ENCODE measurements at regions not wholly inside any gene's neighbourhood (a gene's known extent, or its start where the extent isn't known, plus 50 kb on each side); places are given as distances from the start of the nearest gene placed in this dataset.
"Not testable (repeated sequence)": the region's sequence is repeated elsewhere in the genome, so short reads cannot be mapped to it uniquely, and the experiment has no call there.

- WGBS, 2 experiments (ENCODE audit: low coverage in 1 of 2, low lambda C conversion rate in 2 of 2, missing lambda C conversion rate in 2 of 2), result 66 to 73% methylated on average over 3 of the region's 3 CpGs
- no peak overlapping the region for H3K27ac ChIP-seq
- H4K20me1 ChIP-seq (ENCODE audit: insufficient read depth), result no peaks in the 10 kb centered on the region
- H3K4me3 ChIP-seq, result no peak overlapping the region
- H3F3A ChIP-seq (ENCODE audit: insufficient read depth), result no peaks in the 10 kb centered on the region
- H3K9ac ChIP-seq, result no peak overlapping the region
- no peaks in the 10 kb centered on the region for H3K27me3 ChIP-seq (replicated peaks; ENCODE audit: insufficient read depth)
- H3K36me3 ChIP-seq (ENCODE audit: low read depth), result no peaks in the 10 kb centered on the region
- no peaks in the 10 kb centered on the region for H3K9me2 ChIP-seq (ENCODE audit: insufficient read depth)
- in situ Hi-C loops (cut with MboI), result no loop called here
- DNase-seq, result peak; percentile 17
- peaks cover 7% of the 10 kb centered on the region; the same call in 1 of the 2 replicates for H3K4me1 ChIP-seq (ENCODE audit: insufficient read depth)
- no peaks in the 10 kb centered on the region for H3K79me2 ChIP-seq (ENCODE audit: insufficient read depth)
- H3K4me2 ChIP-seq (ENCODE audit: unreplicated experiment), result no peak overlapping the region
- H3K9me3 ChIP-seq (ENCODE audit: low read depth), result no peaks in the 10 kb centered on the region
- TF ChIP-seq EZH2 (IDR thresholded peaks at IDR 0.05; ENCODE audit: insufficient read depth, poor library complexity, severe bottlenecking) (no peak), EZH2phosphoT487 (IDR thresholded peaks at IDR 0.05; ENCODE audit: insufficient read depth, low read depth) (no peak)
- no peak overlapping the region for H2AFZ ChIP-seq
Observed at GRCh38 chr2:149692961-149693396, 105.4 kb upstream of the MMADHC start.

DNA sequence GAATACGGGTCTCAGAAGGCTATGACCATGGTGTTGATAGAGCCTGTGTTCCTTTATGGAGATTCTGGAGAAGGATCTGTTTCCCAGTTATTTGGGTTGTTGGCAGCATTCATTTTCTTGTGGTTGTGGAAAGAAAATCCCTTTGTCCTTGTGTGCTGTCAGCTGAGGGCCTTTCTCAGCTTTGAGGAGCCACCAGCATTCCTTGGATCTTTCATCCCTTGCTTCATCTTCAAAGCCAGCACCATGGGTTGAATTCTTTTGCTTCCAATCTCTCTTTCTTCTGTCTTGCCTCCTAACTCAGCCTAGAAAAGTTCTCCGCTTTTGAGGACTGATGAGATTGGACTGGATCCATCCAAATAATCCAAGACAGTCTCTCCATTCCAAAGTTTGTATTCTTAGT, 103.2 kb upstream of the MMADHC start:
- H3K9me3 ChIP-seq (ENCODE audit: low read depth), result no peaks in the 10 kb centered on the region
- no peaks in the 10 kb centered on the region for H3K9me2 ChIP-seq (ENCODE audit: insufficient read depth)
- in situ Hi-C loops (cut with MboI), result no loop called here
- no peak overlapping the region for H3K27ac ChIP-seq
- DNase-seq, result no peak
- H3K4me3 ChIP-seq, result no peak overlapping the region
- TF ChIP-seq EZH2phosphoT487 (IDR thresholded peaks at IDR 0.05; ENCODE audit: insufficient read depth, low read depth) (no peak), EZH2 (IDR thresholded peaks at IDR 0.05; ENCODE audit: insufficient read depth, poor library complexity, severe bottlenecking) (no peak)
- H2AFZ ChIP-seq, result peak overlapping the region; percentile 43
- H4K20me1 ChIP-seq (ENCODE audit: insufficient read depth), result no peaks in the 10 kb centered on the region
- H3K36me3 ChIP-seq (ENCODE audit: low read depth), result no peaks in the 10 kb centered on the region
- H3K4me1 ChIP-seq (ENCODE audit: insufficient read depth), result peaks cover 7% of the 10 kb centered on the region; the same call in 1 of the 2 replicates
- H3F3A ChIP-seq (ENCODE audit: insufficient read depth), result no peaks in the 10 kb centered on the region
- no peak overlapping the region for H3K4me2 ChIP-seq (ENCODE audit: unreplicated experiment)
- 36 to 43% methylated on average over 2 of the region's 2 CpGs for WGBS, 2 experiments (ENCODE audit: low coverage in 1 of 2, low lambda C conversion rate in 2 of 2, missing lambda C conversion rate in 2 of 2)
- H3K27me3 ChIP-seq (replicated peaks; ENCODE audit: insufficient read depth), result no peaks in the 10 kb centered on the region
- H3K79me2 ChIP-seq (ENCODE audit: insufficient read depth), result no peaks in the 10 kb centered on the region
- H3K9ac ChIP-seq, result no peak overlapping the region

DNA sequence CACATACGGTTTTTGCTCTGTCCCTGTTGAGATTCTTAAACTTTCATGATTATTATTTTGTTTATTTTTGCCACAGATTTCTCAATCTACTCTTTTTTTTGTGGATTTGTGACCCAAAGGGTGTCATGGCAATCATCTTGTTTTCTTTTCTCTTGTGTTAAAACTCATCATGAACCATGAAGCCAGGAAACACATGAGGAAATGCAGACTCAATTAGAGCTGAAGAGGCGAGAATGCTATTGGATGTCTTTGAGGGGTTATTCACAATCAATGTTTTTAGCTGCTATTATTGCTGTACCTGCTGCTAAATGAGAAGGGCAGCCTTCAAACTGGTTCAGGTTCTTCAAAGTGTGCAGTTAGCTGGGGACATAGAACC, 99.5 kb upstream of the MMADHC start:
- no peak for TF ChIP-seq EZH2 (IDR thresholded peaks at IDR 0.05; ENCODE audit: insufficient read depth, poor library complexity, severe bottlenecking)
- no peak for TF ChIP-seq EZH2phosphoT487 (IDR thresholded peaks at IDR 0.05; ENCODE audit: insufficient read depth, low read depth)
- no peak for DNase-seq
- no peaks in the 10 kb centered on the region for H3K27me3 ChIP-seq (replicated peaks; ENCODE audit: insufficient read depth)
- no peaks in the 10 kb centered on the region for H3K4me1 ChIP-seq (ENCODE audit: insufficient read depth)
- H3K4me2 ChIP-seq (ENCODE audit: unreplicated experiment), result no peak overlapping the region
- H3K36me3 ChIP-seq (ENCODE audit: low read depth), result no peaks in the 10 kb centered on the region
- in situ Hi-C loops (cut with MboI), result no loop called here
- no peaks in the 10 kb centered on the region for H3K9me3 ChIP-seq (ENCODE audit: low read depth)
- H3K27ac ChIP-seq, result no peak overlapping the region
- no peaks in the 10 kb centered on the region for H3K9me2 ChIP-seq (ENCODE audit: insufficient read depth)
- H3K9ac ChIP-seq, result no peak overlapping the region
- 39 to 42% methylated on average over 2 of the region's 2 CpGs for WGBS, 2 experiments (ENCODE audit: low coverage in 1 of 2, low lambda C conversion rate in 2 of 2, missing lambda C conversion rate in 2 of 2)
- no peaks in the 10 kb centered on the region for H3K79me2 ChIP-seq (ENCODE audit: insufficient read depth)
- H2AFZ ChIP-seq, result peak overlapping the region; percentile 29; the same call in 1 of the 2 replicates
- H3K4me3 ChIP-seq, result no peak overlapping the region
- H3F3A ChIP-seq (ENCODE audit: insufficient read depth), result no peaks in the 10 kb centered on the region
- H4K20me1 ChIP-seq (ENCODE audit: insufficient read depth), result no peaks in the 10 kb centered on the region

DNA sequence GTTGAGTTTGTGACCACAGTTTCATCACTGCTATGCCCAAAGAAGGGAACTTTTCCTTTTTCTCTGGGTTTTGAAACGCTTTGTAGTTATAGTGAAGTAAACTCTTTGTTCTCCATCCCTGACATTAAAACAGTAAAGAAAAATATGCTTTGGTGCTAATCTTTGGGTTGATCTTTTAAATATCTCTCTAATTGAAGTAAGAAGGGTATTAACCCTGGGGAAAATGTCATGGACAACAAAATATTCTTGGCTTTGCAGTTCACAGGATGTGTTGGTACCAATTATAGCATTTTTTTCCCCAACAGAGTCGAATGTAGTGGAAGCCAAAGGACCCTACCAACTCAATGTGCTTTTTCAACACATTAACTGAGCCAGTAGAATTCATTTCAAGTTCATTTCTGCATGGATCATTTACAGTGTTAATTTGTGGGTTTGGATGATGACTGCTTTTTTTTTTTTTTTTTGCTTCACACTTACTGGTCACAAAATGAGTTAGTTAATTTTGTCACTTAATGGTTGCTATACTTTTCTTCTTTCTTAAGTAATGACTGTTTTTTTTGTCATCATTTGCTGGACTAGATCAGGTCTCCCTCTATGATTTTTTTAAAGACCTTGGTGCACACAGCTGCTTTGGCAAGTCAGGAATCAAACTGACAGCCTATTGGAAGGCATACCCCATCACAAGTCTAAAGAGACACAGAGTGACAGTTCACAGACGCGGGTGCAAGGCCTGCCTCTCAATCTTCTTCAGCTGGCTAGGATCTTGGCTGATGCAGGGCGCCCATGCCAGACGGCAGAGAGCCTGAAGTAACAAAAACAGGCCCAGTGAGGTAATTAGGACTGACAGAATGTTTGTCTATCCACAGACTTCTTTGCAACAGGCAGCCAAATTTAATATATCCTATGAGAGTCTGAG, 98.8 kb upstream of the MMADHC start:
- Histone ChIP-seq H3K4me1 (ENCODE audit: insufficient read depth) (no peaks in the 10 kb centered on the region), H3K4me3 (no peak overlapping the region), H3K9me2 (ENCODE audit: insufficient read depth) (no peaks in the 10 kb centered on the region), H4K20me1 (ENCODE audit: insufficient read depth) (no peaks in the 10 kb centered on the region), H3K9ac (no peak overlapping the region), H3K4me2 (ENCODE audit: unreplicated experiment) (no peak overlapping the region), H3K27me3 (replicated peaks; ENCODE audit: insufficient read depth) (no peaks in the 10 kb centered on the region), H3K79me2 (ENCODE audit: insufficient read depth) (no peaks in the 10 kb centered on the region), H2AFZ (peak overlapping the region; percentile 29; the same call in 1 of the 2 replicates), H3K9me3 (ENCODE audit: low read depth) (no peaks in the 10 kb centered on the region), H3K27ac (no peak overlapping the region), H3K36me3 (ENCODE audit: low read depth) (no peaks in the 10 kb centered on the region), H3F3A (ENCODE audit: insufficient read depth) (no peaks in the 10 kb centered on the region)
- no peak for TF ChIP-seq EZH2phosphoT487 (IDR thresholded peaks at IDR 0.05; ENCODE audit: insufficient read depth, low read depth)
- no peak for TF ChIP-seq EZH2 (IDR thresholded peaks at IDR 0.05; ENCODE audit: insufficient read depth, poor library complexity, severe bottlenecking)
- no peak for DNase-seq
- in situ Hi-C loops (cut with MboI), result no loop called here
- 15 to 19% methylated on average over 6 of the region's 6 CpGs for WGBS, 2 experiments (ENCODE audit: low coverage in 1 of 2, low lambda C conversion rate in 2 of 2, missing lambda C conversion rate in 2 of 2)

DNA sequence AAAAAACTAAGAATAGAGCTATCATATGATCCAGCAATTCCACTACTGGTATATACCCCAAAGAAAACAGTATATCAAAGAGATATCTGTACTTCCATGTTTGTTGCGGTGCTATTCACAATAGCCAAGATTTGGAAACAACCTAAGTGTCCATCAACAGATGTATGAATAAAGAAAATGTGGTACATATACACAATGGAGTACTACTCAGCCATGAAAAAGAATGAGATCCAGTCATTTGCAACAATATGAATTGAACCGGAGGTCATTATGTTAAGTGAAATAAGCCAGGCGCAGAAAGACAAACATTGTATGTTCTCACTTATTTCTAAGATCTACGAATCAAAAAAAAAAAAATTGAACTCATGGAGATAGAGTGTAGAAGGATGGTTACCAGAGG, 97.8 kb upstream of the MMADHC start:
- H3K9ac ChIP-seq; H3K36me3 ChIP-seq (ENCODE audit: low read depth); H3K9me2 ChIP-seq (ENCODE audit: insufficient read depth); H3K9me3 ChIP-seq (ENCODE audit: low read depth); H3K4me3 ChIP-seq; H3F3A ChIP-seq (ENCODE audit: insufficient read depth); H3K4me2 ChIP-seq (ENCODE audit: unreplicated experiment); H3K27ac ChIP-seq; in situ Hi-C loops (cut with MboI); DNase-seq; H3K79me2 ChIP-seq (ENCODE audit: insufficient read depth); H3K4me1 ChIP-seq (ENCODE audit: insufficient read depth); H4K20me1 ChIP-seq (ENCODE audit: insufficient read depth); H2AFZ ChIP-seq; H3K27me3 ChIP-seq (replicated peaks; ENCODE audit: insufficient read depth): not testable (repeated sequence)
- 92 to 96% methylated on average over 4 of the region's 4 CpGs for WGBS, 2 experiments (ENCODE audit: low coverage in 1 of 2, low lambda C conversion rate in 2 of 2, missing lambda C conversion rate in 2 of 2)
